T-cell (primary cell): ENCODE measurements at regions not wholly inside any gene's neighbourhood (a gene's known extent, or its start where the extent isn't known, plus 50 kb on each side); places are given as distances from the start of the nearest gene placed in this dataset.

Experiments used
- ATAC-seq, 4 experiments: fragments of 200-7000 bp in 3 of 4; fragments of 150-1000 bp in 1 of 4; cut with Tn5 transposase; replicated peaks in 1 of 4; 1 replicate in 3 of 4; 2 replicates in 1 of 4; pipeline ENCODE4 v1.10.0; 2021; ENCODE audit warnings: moderate library complexity in 3 of 4, mild to moderate bottlenecking in 2 of 4, moderate number of reproducible peaks in 1 of 4
- CTCF ChIA-PET, 2 donors: fragments of 300-600 bp; sonication (Branson Sonifier 250); formaldehyde crosslinking; loops; one replicate each; lab custom pipeline; 2022; ENCODE audit warnings: antibody characterized with exemption in 2 of 2; lab: Charles Lee
- POLR2A ChIA-PET, 2 donors: fragments of 300-600 bp; sonication (Branson Sonifier 250); formaldehyde crosslinking; loops; one replicate each; lab custom pipeline; 2022; ENCODE audit warnings: antibody characterized with exemption in 2 of 2; lab: Charles Lee
- DNase-seq, 35 experiments: peaks; one replicate each; pipeline versions ENCODE4 v3.0.0 to v3.0.0-alpha.2; 2013 to 2023
- H3K27ac ChIP-seq: one replicate; pipeline ENCODE4 v1.5.1; 2013; ENCODE audit warnings: low read length
- H3K27me3 ChIP-seq, 2 experiments: replicated peaks in 1 of 2; 1 replicate in 1 of 2; 2 replicates in 1 of 2; pipeline versions ENCODE4 v1.6.1 to v1.7.0; 2013; ENCODE audit warnings: low read length in 1 of 2, mixed read lengths in 1 of 2; ENCODE audit not compliant: control insufficient read depth in 2 of 2, insufficient read depth in 2 of 2; ENCODE audit errors: extremely low read depth in 1 of 2
- H3K36me3 ChIP-seq, 2 donors: 1 replicate in 1 of 2; 2 replicates in 1 of 2; pipeline versions ENCODE4 v1.6.1 to v1.7.0; 2013; ENCODE audit warnings: low read length in 1 of 2; ENCODE audit not compliant: control insufficient read depth in 2 of 2, insufficient read depth in 1 of 2; ENCODE audit errors: extremely low read depth in 1 of 2
- H3K4me1 ChIP-seq, 2 experiments: 1 replicate in 1 of 2; 2 replicates in 1 of 2; pipeline versions ENCODE4 v1.6.1 to v1.7.0; 2013; ENCODE audit warnings: low read length in 2 of 2, mixed read lengths in 1 of 2; ENCODE audit not compliant: insufficient read depth in 2 of 2, control insufficient read depth in 1 of 2; ENCODE audit errors: extremely low read depth in 1 of 2
- H3K4me3 ChIP-seq, 2 donors: 1 replicate in 1 of 2; 2 replicates in 1 of 2; pipeline versions ENCODE4 v1.5.1 to v1.7.0; 2013; ENCODE audit warnings: mild to moderate bottlenecking in 2 of 2, low read length in 1 of 2, moderate library complexity in 1 of 2; ENCODE audit not compliant: control insufficient read depth in 1 of 2; ENCODE audit errors: extremely low read depth in 1 of 2
- H3K9me3 ChIP-seq: 2 replicates; pipeline ENCODE4 v1.7.0; 2013
- H3K27ac Mint-ChIP-seq, 2 donors: one replicate each; pipeline ENCODE4 v1.8.0; 2020 to 2021; ENCODE audit warnings: mild to moderate bottlenecking in 2 of 2, mixed read lengths in 2 of 2
- H3K27me3 Mint-ChIP-seq, 2 donors: one replicate each; pipeline ENCODE4 v1.8.0; 2021 to 2022; ENCODE audit warnings: mixed read lengths in 2 of 2
- H3K36me3 Mint-ChIP-seq: one replicate; pipeline ENCODE4 v1.8.0; 2021; ENCODE audit warnings: mixed read lengths
- H3K4me1 Mint-ChIP-seq, 3 donors: one replicate each; pipeline ENCODE4 v1.8.0; 2020 to 2022; ENCODE audit warnings: mixed read lengths in 3 of 3, mild to moderate bottlenecking in 1 of 3
- H3K4me3 Mint-ChIP-seq, 3 donors: one replicate each; pipeline ENCODE4 v1.8.0; 2020 to 2022; ENCODE audit warnings: mild to moderate bottlenecking in 3 of 3, mixed read lengths in 3 of 3, moderate library complexity in 3 of 3
- H3K9me3 Mint-ChIP-seq, 3 donors: one replicate each; pipeline ENCODE4 v1.8.0; 2020 to 2022; ENCODE audit warnings: mixed read lengths in 3 of 3
- WGBS: methylation state at CpG from one replicate; pipeline ENCODE4 v1.1.5; 2013; ENCODE audit warnings: missing lambda C conversion rate; ENCODE audit not compliant: insufficient coverage; 5-methylcytosine and 5-hydroxymethylcytosine counted together

- Histone ChIP-seq H3K27me3 (no peaks in the 10 kb centered on the region), H3K4me1 (no peaks in the 10 kb centered on the region), H3K36me3 (no peaks in the 10 kb centered on the region), H3K27ac (no peak overlapping the region), H3K4me3 (no peak overlapping the region), H3K9me3 (no peaks in the 10 kb centered on the region)
- Mint-ChIP-seq H3K4me3 (no peak overlapping the region), H3K27me3 (no peaks in the 10 kb centered on the region), H3K9me3 (peaks cover 14 to 23% (median 22%) of the 10 kb centered on the region in 3 donors), H3K4me1 (no peaks in the 10 kb centered on the region), H3K27ac (no peak overlapping the region), H3K36me3 (no peaks in the 10 kb centered on the region)
- ATAC-seq (no peak), DNase-seq (no peak)
- POLR2A ChIA-PET, result no interaction called here
- CTCF ChIA-PET, result no interaction called here
- no CpG with 5 or more reads among the region's 3 CpGs for WGBS
Measured at GRCh38 chr10:107829161-107829560, 664.7 kb upstream of the SORCS1 start.

- ATAC-seq, result no peak
- WGBS, result 69% methylated on average over 2 of the region's 4 CpGs
Measured at GRCh38 chr10:107826171-107826570, 661.7 kb upstream of the SORCS1 start.

DNA sequence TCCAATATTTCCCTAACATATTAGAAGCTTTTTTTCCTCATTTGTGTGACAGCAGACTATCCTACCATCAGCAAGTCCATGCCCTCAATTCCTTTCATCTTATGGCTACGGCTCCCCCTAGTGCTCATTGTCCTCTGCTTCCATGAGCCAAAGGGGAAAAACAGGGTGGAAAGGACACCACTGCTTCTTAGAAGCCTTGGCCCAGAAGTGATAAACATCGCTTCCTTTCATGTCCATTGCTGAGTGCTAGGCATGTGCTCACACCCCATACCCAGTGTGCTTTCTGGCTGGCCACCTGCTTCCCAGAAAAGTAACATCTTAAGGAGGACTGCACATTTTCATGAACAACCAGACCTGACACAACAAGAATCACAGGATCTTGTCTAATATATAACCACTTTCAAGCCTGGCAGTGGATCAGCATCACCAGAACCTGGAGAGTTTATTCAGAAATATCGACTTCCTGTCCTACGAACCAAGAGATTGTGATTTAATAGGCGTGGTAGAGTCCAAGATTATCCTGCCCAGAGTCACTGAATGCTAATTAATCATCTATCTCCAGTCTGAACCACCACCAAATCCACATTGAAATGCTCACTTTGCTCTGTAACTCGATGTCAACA, 650.5 kb upstream of the SORCS1 start:
- POLR2A ChIA-PET, result no interaction called here
- peaks cover 6 to 18% (median 10%) of the 10 kb centered on the region in 3 donors for H3K9me3 Mint-ChIP-seq
- no peaks in the 10 kb centered on the region for H3K27me3 Mint-ChIP-seq
- H3K4me3 ChIP-seq, result no peak overlapping the region
- no peak overlapping the region for H3K27ac Mint-ChIP-seq
- no peaks in the 10 kb centered on the region for H3K4me1 ChIP-seq
- no peaks in the 10 kb centered on the region for H3K27me3 ChIP-seq
- ATAC-seq (no peak), DNase-seq (no peak)
- CTCF ChIA-PET, result no interaction called here
- H3K4me3 Mint-ChIP-seq, result no peak overlapping the region
- WGBS, result 47% methylated on average over 3 of the region's 6 CpGs
- H3K4me1 Mint-ChIP-seq, result no peaks in the 10 kb centered on the region
- no peak overlapping the region for H3K27ac ChIP-seq
- no peaks in the 10 kb centered on the region for H3K9me3 ChIP-seq
- H3K36me3 Mint-ChIP-seq, result no peaks in the 10 kb centered on the region
- H3K36me3 ChIP-seq, result no peaks in the 10 kb centered on the region

More at GRCh38 chr10:107826171-107826570, 661.7 kb upstream of the SORCS1 start:
- no peaks in the 10 kb centered on the region for H3K36me3 ChIP-seq
- Mint-ChIP-seq H3K36me3 (no peaks in the 10 kb centered on the region), H3K27me3 (no peaks in the 10 kb centered on the region), H3K4me1 (no peaks in the 10 kb centered on the region), H3K9me3 (peaks cover 9 to 21% (median 21%) of the 10 kb centered on the region in 3 donors), H3K27ac (no peak overlapping the region), H3K4me3 (no peak overlapping the region)
- no peak for DNase-seq
- H3K27me3 ChIP-seq, result no peaks in the 10 kb centered on the region
- no peak overlapping the region for H3K27ac ChIP-seq
- no peak overlapping the region for H3K4me3 ChIP-seq
- POLR2A ChIA-PET, result no interaction called here
- H3K9me3 ChIP-seq, result no peaks in the 10 kb centered on the region
- CTCF ChIA-PET, result no interaction called here
- H3K4me1 ChIP-seq, result no peaks in the 10 kb centered on the region

DNA sequence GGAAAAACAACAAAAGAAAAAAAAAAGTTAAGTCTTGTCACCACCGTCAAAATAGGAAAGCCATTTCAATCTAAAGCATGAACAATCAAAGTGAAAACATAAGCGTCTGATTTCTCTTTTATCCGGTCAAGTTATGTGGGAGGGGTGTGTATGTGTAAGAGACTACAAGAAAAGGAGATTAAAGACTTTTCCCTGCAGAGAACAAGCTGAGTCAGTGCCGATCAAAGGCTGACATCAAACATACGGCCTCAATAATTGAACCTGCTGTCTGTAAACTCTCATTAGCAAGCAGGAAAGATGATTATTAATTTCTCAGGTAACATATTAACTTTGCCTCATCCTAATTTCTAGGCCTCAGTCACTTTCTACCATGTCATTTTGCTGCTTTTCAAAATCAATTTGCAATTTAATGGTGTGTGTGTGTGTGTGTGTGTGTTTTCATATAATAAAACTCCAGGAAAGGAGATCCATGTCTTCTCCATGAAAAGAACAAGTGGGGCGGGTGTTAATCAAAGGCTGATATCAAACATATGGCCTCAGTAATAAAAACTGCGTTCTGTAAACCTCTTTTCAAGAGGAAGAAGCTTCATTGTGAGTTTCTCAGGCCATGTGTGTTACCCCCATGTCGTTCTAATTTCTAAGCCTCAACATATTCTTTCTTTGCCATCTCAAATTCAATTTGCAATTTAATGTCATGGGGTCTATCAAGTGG, 649.1 kb upstream of the SORCS1 start:
- 68% methylated on average over 4 of the region's 8 CpGs for WGBS
- H3K27me3 ChIP-seq, result no peaks in the 10 kb centered on the region
- POLR2A ChIA-PET, result no interaction called here

GRCh38 chr10:107809889-107810288, 645.4 kb upstream of the SORCS1 start:
- Mint-ChIP-seq H3K36me3 (no peaks in the 10 kb centered on the region), H3K9me3 (peaks cover 7 to 9% (median 8%) of the 10 kb centered on the region in 3 donors), H3K4me3 (no peak overlapping the region), H3K4me1 (no peaks in the 10 kb centered on the region), H3K27me3 (no peaks in the 10 kb centered on the region), H3K27ac (no peak overlapping the region)
- CTCF ChIA-PET, result no interaction called here
- no peak for ATAC-seq
- WGBS, result no CpG with 5 or more reads among the region's 2 CpGs
- no peaks in the 10 kb centered on the region for H3K36me3 ChIP-seq
- POLR2A ChIA-PET, result no interaction called here
- no peaks in the 10 kb centered on the region for H3K4me1 ChIP-seq
- H3K27me3 ChIP-seq, result no peaks in the 10 kb centered on the region
- no peaks in the 10 kb centered on the region for H3K9me3 ChIP-seq
- no peak for DNase-seq
- no peak overlapping the region for H3K27ac ChIP-seq
- no peak overlapping the region for H3K4me3 ChIP-seq

More for the DNA sequence above, 649.1 kb upstream of the SORCS1 start:
- H3K27ac ChIP-seq, result no peak overlapping the region
- Mint-ChIP-seq H3K27ac (no peak overlapping the region), H3K4me3 (no peak overlapping the region), H3K9me3 (peaks cover 6 to 18% (median 10%) of the 10 kb centered on the region in 3 donors), H3K27me3 (no peaks in the 10 kb centered on the region), H3K36me3 (no peaks in the 10 kb centered on the region), H3K4me1 (no peaks in the 10 kb centered on the region)
- H3K36me3 ChIP-seq, result no peaks in the 10 kb centered on the region
- CTCF ChIA-PET, result no interaction called here
- ATAC-seq, result no peak
- H3K4me1 ChIP-seq, result no peaks in the 10 kb centered on the region
- DNase-seq, result no peak
- H3K9me3 ChIP-seq, result no peaks in the 10 kb centered on the region
- no peak overlapping the region for H3K4me3 ChIP-seq

DNA sequence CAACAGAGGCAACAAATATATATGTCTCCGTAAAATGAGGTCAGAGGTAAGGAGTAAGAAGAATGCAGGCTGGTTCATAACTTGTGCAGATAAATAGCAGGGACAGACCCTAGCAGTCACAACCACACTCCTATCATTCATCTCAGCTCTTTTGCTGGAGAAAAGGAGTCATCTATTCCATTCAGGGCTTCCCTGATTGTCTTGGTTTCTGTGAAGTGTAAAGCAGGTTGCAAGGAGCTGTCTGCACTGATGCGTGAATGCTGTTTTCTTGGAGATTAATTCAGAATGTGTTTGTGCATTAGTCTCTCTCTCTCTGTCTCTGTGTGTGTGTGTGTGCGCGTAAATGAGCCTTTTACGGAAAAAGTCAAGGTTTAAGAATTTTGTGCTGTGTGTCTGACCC, 643.3 kb upstream of the SORCS1 start:
- Histone ChIP-seq H3K4me1 (no peaks in the 10 kb centered on the region), H3K4me3 (no peak overlapping the region), H3K27me3 (no peaks in the 10 kb centered on the region), H3K27ac (no peak overlapping the region), H3K36me3 (no peaks in the 10 kb centered on the region), H3K9me3 (no peaks in the 10 kb centered on the region)
- ChIA-PET POLR2A (no interaction called here), CTCF (no interaction called here)
- H3K4me1 Mint-ChIP-seq, result no peaks in the 10 kb centered on the region
- ATAC-seq (no peak), DNase-seq (no peak)
- peaks cover 5 to 8% (median 7%) of the 10 kb centered on the region in 3 donors for H3K9me3 Mint-ChIP-seq
- no peak overlapping the region for H3K4me3 Mint-ChIP-seq
- H3K36me3 Mint-ChIP-seq, result no peaks in the 10 kb centered on the region
- WGBS, result 100% methylated on average over 1 of the region's 5 CpGs
- no peaks in the 10 kb centered on the region for H3K27me3 Mint-ChIP-seq
- H3K27ac Mint-ChIP-seq, result no peak overlapping the region
